ENCODE measurements at regions not wholly inside any gene's neighbourhood (a gene's known extent, or its start where the extent isn't known, plus 50 kb on each side); places are given as distances from the start of the nearest gene placed in this dataset.

- POLR2A ChIA-PET (ENCODE audit: low non-redundant PET), result no interaction called here
- peaks cover 90% of the 10 kb centered on the region for H3K27me3 ChIP-seq (replicated peaks; ENCODE audit: insufficient read depth, low read depth, low read length, poor library complexity)
- intact Hi-C loops (cut with micrococcal nuclease; ENCODE audit: unreplicated experiment), result no loop called here
- H3K4me1 ChIP-seq (ENCODE audit: insufficient read depth, low read length, poor library complexity, severe bottlenecking), result no peaks in the 10 kb centered on the region
- BruUV-seq (replicated peaks), result no TSS peak
- CTCF ChIA-PET, result no interaction called here
- no peaks in the 10 kb centered on the region for H3K36me3 ChIP-seq (ENCODE audit: insufficient read depth, low read length, poor library complexity, severe bottlenecking)
- no peaks in the 10 kb centered on the region for H3K9me3 ChIP-seq (ENCODE audit: low read depth, low read length, poor library complexity, severe bottlenecking)
- H3K4me3 ChIP-seq (ENCODE audit: low read depth, low read length, poor library complexity, severe bottlenecking), result no peak overlapping the region
- TF ChIP-seq EZH2 (IDR thresholded peaks at IDR 0.05; ENCODE audit: borderline replicate concordance, low read depth, low read length, poor library complexity, severe bottlenecking) (no peak), CTCF (conservative IDR thresholded peaks at IDR 0.05; ENCODE audit: low read depth, low read length) (no peak)
- no peak for DNase-seq (ENCODE audit: low spot score)
- no peak overlapping the region for H3K27ac ChIP-seq (ENCODE audit: low read depth, low read length, poor library complexity, severe bottlenecking)
These were observed 246.5 kb upstream of the MIR17HG start for GRCh38 chr13:91100944-91101343.

- BruUV-seq (replicated peaks), result no TSS peak
- Histone ChIP-seq H3K4me1 (ENCODE audit: insufficient read depth, low read length, poor library complexity, severe bottlenecking) (no peaks in the 10 kb centered on the region), H3K9me3 (ENCODE audit: low read depth, low read length, poor library complexity, severe bottlenecking) (no peaks in the 10 kb centered on the region), H3K27me3 (replicated peaks; ENCODE audit: insufficient read depth, low read depth, low read length, poor library complexity) (peaks cover 90% of the 10 kb centered on the region), H3K4me3 (ENCODE audit: low read depth, low read length, poor library complexity, severe bottlenecking) (no peak overlapping the region), H3K36me3 (ENCODE audit: insufficient read depth, low read length, poor library complexity, severe bottlenecking) (no peaks in the 10 kb centered on the region), H3K27ac (ENCODE audit: low read depth, low read length, poor library complexity, severe bottlenecking) (no peak overlapping the region)
- ChIA-PET CTCF (no interaction called here), POLR2A (ENCODE audit: low non-redundant PET) (no interaction called here)
- TF ChIP-seq EZH2 (IDR thresholded peaks at IDR 0.05; ENCODE audit: borderline replicate concordance, low read depth, low read length, poor library complexity, severe bottlenecking), result no peak
- no peak for TF ChIP-seq CTCF (conservative IDR thresholded peaks at IDR 0.05; ENCODE audit: low read depth, low read length)
- peak; percentile 48 for DNase-seq (ENCODE audit: low spot score)
- intact Hi-C loops (cut with micrococcal nuclease; ENCODE audit: unreplicated experiment), result no loop called here
These were observed 246.1 kb upstream of the MIR17HG start for GRCh38 chr13:91101381-91101780.

- Histone ChIP-seq H3K36me3 (ENCODE audit: insufficient read depth, low read length, poor library complexity, severe bottlenecking) (no peaks in the 10 kb centered on the region), H3K27me3 (replicated peaks; ENCODE audit: insufficient read depth, low read depth, low read length, poor library complexity) (peaks cover 79% of the 10 kb centered on the region), H3K4me1 (ENCODE audit: insufficient read depth, low read length, poor library complexity, severe bottlenecking) (no peaks in the 10 kb centered on the region), H3K27ac (ENCODE audit: low read depth, low read length, poor library complexity, severe bottlenecking) (no peak overlapping the region), H3K9me3 (ENCODE audit: low read depth, low read length, poor library complexity, severe bottlenecking) (no peaks in the 10 kb centered on the region), H3K4me3 (ENCODE audit: low read depth, low read length, poor library complexity, severe bottlenecking) (no peak overlapping the region)
- CTCF ChIA-PET, result no interaction called here
- intact Hi-C loops (cut with micrococcal nuclease; ENCODE audit: unreplicated experiment), result no loop called here
- POLR2A ChIA-PET (ENCODE audit: low non-redundant PET), result no interaction called here
- no peak for TF ChIP-seq EZH2 (IDR thresholded peaks at IDR 0.05; ENCODE audit: borderline replicate concordance, low read depth, low read length, poor library complexity, severe bottlenecking)
- no peak for DNase-seq (ENCODE audit: low spot score)
- BruUV-seq (replicated peaks), result no TSS peak
These were observed 242.2 kb upstream of the MIR17HG start for GRCh38 chr13:91105270-91105669.

- Histone ChIP-seq H3K9me3 (ENCODE audit: low read depth, low read length, poor library complexity, severe bottlenecking) (no peaks in the 10 kb centered on the region), H3K27me3 (replicated peaks; ENCODE audit: insufficient read depth, low read depth, low read length, poor library complexity) (peaks cover 81% of the 10 kb centered on the region), H3K4me3 (ENCODE audit: low read depth, low read length, poor library complexity, severe bottlenecking) (no peak overlapping the region), H3K36me3 (ENCODE audit: insufficient read depth, low read length, poor library complexity, severe bottlenecking) (no peaks in the 10 kb centered on the region), H3K27ac (ENCODE audit: low read depth, low read length, poor library complexity, severe bottlenecking) (no peak overlapping the region), H3K4me1 (ENCODE audit: insufficient read depth, low read length, poor library complexity, severe bottlenecking) (no peaks in the 10 kb centered on the region)
- DNase-seq (ENCODE audit: low spot score), result no peak
- intact Hi-C loops (cut with micrococcal nuclease; ENCODE audit: unreplicated experiment), result no loop called here
- TF ChIP-seq EZH2 (IDR thresholded peaks at IDR 0.05; ENCODE audit: borderline replicate concordance, low read depth, low read length, poor library complexity, severe bottlenecking), result no peak
- TF ChIP-seq CTCF (conservative IDR thresholded peaks at IDR 0.05; ENCODE audit: low read depth, low read length), result no peak
- CTCF ChIA-PET, result no interaction called here
- POLR2A ChIA-PET (ENCODE audit: low non-redundant PET), result no interaction called here
- BruUV-seq (replicated peaks), result no TSS peak
These were observed 240.9 kb upstream of the MIR17HG start for GRCh38 chr13:91106565-91106964.

Data from A673 (cell line).